GM12875 (cell line): ENCODE measurements at regions not wholly inside any gene's neighbourhood (a gene's known extent, or its start where the extent isn't known, plus 50 kb on each side); places are given as distances from the start of the nearest gene placed in this dataset.

Experiments
- H3K4me3 ChIP-seq: one replicate; pipeline ENCODE4 v1.5.1; 2011; ENCODE audit warnings: low read depth, low read length, control low read depth
- TF ChIP-seq, protein P1 (sequence below): IDR thresholded peaks from 2 replicates; pipeline ENCODE4 v1.5.1; 2011; ENCODE audit warnings: low read depth, mild to moderate bottlenecking, control low read depth, inconsistent platforms, low read length, moderate library complexity, borderline replicate concordance; ENCODE audit not compliant: insufficient read depth

GRCh38 chr13:33999811-34000605 is 182.1 kb downstream of the RFC3 start:
- H3K4me3 ChIP-seq: no peak overlapping the region
- TF ChIP-seq, protein P1, sequence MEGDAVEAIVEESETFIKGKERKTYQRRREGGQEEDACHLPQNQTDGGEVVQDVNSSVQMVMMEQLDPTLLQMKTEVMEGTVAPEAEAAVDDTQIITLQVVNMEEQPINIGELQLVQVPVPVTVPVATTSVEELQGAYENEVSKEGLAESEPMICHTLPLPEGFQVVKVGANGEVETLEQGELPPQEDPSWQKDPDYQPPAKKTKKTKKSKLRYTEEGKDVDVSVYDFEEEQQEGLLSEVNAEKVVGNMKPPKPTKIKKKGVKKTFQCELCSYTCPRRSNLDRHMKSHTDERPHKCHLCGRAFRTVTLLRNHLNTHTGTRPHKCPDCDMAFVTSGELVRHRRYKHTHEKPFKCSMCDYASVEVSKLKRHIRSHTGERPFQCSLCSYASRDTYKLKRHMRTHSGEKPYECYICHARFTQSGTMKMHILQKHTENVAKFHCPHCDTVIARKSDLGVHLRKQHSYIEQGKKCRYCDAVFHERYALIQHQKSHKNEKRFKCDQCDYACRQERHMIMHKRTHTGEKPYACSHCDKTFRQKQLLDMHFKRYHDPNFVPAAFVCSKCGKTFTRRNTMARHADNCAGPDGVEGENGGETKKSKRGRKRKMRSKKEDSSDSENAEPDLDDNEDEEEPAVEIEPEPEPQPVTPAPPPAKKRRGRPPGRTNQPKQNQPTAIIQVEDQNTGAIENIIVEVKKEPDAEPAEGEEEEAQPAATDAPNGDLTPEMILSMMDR: no peak

DNA sequence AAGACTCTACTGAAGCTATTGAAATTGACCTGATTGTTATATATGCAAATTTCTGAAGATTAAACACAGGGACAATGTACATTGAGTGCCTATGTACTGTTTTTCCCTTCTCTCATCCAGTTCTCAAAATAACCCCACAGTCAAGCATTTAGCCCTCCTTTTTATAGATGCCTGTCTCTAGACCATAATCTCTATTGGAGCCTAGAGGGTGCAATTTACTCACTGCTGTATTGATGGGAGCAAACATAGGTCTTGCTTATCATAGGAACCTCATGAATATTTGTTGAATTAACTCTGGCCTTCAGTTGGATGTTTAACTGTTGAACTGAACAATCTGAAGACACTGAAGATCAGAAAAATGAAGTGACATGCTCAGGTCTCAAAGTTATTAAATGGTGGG is 183.0 kb downstream of the RFC3 start:
- H3K4me3 ChIP-seq: no peak overlapping the region

DNA sequence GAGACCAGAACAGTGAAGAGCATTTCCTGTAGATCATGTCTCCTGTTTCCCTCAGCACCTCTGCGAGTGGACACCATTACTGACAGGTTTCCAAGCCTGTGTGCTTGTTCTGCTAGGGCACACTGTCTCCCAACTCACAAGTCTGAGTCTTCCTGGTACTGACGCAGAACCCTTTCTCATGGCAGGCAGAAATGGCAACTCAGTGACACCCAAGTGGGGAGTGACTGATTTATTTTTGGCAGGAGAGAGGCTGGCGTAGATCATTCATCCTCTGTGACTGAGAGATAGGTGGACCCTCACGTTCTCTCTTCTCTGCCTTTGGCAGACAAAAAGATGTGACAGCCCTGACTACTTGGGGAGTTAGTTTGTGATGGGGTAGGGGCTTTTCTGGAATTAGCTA is 183.4 kb downstream of the RFC3 start:
- no peak overlapping the region for H3K4me3 ChIP-seq
- TF ChIP-seq, protein P1: no peak

More for the DNA sequence above, 183.0 kb downstream of the RFC3 start:
- TF ChIP-seq, protein P1: no peak

GRCh38 chr13:34002141-34002540 is 184.2 kb downstream of the RFC3 start:
- H3K4me3 ChIP-seq: no peak overlapping the region
- TF ChIP-seq, protein P1: no peak

DNA sequence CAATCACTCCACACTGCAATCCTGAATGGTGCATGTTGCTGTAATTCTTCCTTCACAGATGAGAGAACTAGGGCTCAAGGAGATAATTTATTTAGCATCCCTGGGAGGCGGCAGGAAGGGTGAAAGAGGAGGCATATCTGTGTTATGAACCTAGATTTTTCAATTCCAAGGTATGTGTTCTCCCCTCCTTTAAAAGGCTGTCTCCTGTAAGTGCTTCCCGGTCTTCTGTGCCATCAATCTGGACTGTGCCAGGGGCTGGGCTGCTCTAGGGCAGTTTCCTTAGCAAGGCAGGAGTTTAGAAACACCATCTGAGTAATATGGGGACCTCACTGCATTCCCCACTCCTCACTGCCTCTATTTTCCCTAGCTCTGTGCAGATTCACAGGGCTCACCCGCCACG is 185.0 kb downstream of the RFC3 start:
- TF ChIP-seq, protein P1: no peak
- no peak overlapping the region for H3K4me3 ChIP-seq

GRCh38 chr13:34003656-34004055 is 185.7 kb downstream of the RFC3 start:
- TF ChIP-seq, protein P1: no peak
- no peak overlapping the region for H3K4me3 ChIP-seq

DNA sequence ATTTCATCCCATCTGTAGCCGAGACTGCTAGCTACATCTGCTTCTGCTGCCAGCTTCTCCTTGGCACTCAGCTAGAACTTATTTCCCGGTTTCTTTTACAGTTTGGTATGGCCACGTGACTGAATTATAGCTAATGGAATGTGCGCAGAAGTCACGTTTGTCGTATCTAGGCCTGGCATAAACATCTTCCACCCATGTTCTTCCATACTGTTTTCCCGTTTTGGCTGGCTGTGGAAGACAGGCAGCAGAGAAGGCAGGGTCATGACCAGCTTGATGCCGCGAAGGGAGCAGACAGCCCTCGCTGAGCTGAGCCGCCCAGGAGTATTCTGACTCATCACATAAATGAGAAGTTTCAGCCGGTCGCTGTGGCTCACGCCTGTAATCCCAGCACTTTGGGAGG is 186.7 kb downstream of the RFC3 start:
- TF ChIP-seq, protein P1: no peak
- no peak overlapping the region for H3K4me3 ChIP-seq
